K562 (cell line): ENCODE measurements at regions not wholly inside any gene's neighbourhood (a gene's known extent, or its start where the extent isn't known, plus 50 kb on each side); places are given as distances from the start of the nearest gene placed in this dataset.

Experiments used
- GATA2 ChIP-seq: sonication (generic); formaldehyde crosslinking; IDR thresholded peaks from 2 replicates; pipeline ENCODE4 v1.4.0; 2020; ENCODE audit warnings: mild to moderate bottlenecking, missing genetic modification reagents
- HDAC6 ChIP-seq: IDR thresholded peaks from 2 replicates; pipeline ENCODE4 v1.6.1; 2012; ENCODE audit warnings: low read depth, mild to moderate bottlenecking, control low read depth, inconsistent platforms, low read length, moderate library complexity
- TAF9B ChIP-seq: fragments of 450-650 bp; IDR thresholded peaks from 2 replicates; pipeline ENCODE4 v1.6.1; 2018; ENCODE audit warnings: mild to moderate bottlenecking; ENCODE audit not compliant: partially characterized antibody
- TF ChIP-seq, protein P1 (sequence below): sonication (generic); formaldehyde crosslinking; IDR thresholded peaks from 2 replicates; pipeline ENCODE4 v1.5.0; 2020; ENCODE audit warnings: missing genetic modification reagents

DNA sequence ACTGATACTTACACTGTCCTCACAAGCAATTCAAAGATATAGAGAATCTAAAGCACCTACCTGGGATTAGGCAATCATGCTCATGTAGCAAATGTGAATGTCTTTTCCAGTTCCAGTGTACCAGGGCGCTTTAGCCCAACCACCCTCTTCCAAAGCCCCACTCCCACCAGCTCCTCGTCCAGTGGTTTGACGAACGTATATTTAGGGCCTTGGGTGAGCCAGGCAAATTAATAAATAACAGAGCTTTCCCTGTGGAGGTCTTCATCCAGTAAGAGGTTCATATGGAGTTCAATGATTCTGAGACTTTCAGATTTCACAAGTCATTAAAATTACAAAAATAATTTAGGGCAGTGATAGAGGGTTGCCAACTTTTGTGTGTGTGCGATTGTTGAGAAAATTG, 162.3 kb upstream of the C2CD4B start:
- TF ChIP-seq HDAC6 (no peak), GATA2 (CRISPR knock-in tag) (no peak), TAF9B (no peak)
- TF ChIP-seq, protein P1, sequence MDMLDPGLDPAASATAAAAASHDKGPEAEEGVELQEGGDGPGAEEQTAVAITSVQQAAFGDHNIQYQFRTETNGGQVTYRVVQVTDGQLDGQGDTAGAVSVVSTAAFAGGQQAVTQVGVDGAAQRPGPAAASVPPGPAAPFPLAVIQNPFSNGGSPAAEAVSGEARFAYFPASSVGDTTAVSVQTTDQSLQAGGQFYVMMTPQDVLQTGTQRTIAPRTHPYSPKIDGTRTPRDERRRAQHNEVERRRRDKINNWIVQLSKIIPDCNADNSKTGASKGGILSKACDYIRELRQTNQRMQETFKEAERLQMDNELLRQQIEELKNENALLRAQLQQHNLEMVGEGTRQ (CRISPR knock-in tag) = no peak
